ENCODE measurements at regions not wholly inside any gene's neighbourhood (a gene's known extent, or its start where the extent isn't known, plus 50 kb on each side); places are given as distances from the start of the nearest gene placed in this dataset.

- peaks cover 12% of the 10 kb centered on the region; the same call in 1 of the 2 replicates for H3K9me3 Mint-ChIP-seq
- no peaks in the 10 kb centered on the region for H3K36me3 Mint-ChIP-seq (ENCODE audit: low read depth)
- no peak overlapping the region for H3K27ac Mint-ChIP-seq
- H3K4me3 Mint-ChIP-seq, result no peak overlapping the region
- H3K27me3 Mint-ChIP-seq (ENCODE audit: insufficient read depth), result no peaks in the 10 kb centered on the region; the same call in 1 of the 2 replicates
- no peak for DNase-seq
- no peak for TF ChIP-seq CTCF (IDR thresholded peaks at IDR 0.05)
- H3K4me1 Mint-ChIP-seq (ENCODE audit: low read depth), result peaks cover 12% of the 10 kb centered on the region; the same call in 1 of the 2 replicates
These were observed 1500.9 kb upstream of the SLC10A2 start for GRCh38 chr13:104567114-104567513.

- no peak for TF ChIP-seq CTCF (IDR thresholded peaks at IDR 0.05)
- Mint-ChIP-seq H3K27ac (no peak overlapping the region), H3K27me3 (ENCODE audit: insufficient read depth) (no peaks in the 10 kb centered on the region; the same call in 1 of the 2 replicates), H3K9me3 (peaks cover 12% of the 10 kb centered on the region; the same call in 1 of the 2 replicates), H3K4me1 (ENCODE audit: low read depth) (no peaks in the 10 kb centered on the region; the same call in 1 of the 2 replicates), H3K36me3 (ENCODE audit: low read depth) (no peaks in the 10 kb centered on the region), H3K4me3 (no peak overlapping the region)
- no peak for DNase-seq
These were observed 1499.7 kb upstream of the SLC10A2 start for GRCh38 chr13:104565888-104566287.

- Mint-ChIP-seq H3K36me3 (ENCODE audit: low read depth) (no peaks in the 10 kb centered on the region; the same call in 1 of the 2 replicates), H3K4me1 (ENCODE audit: low read depth) (no peaks in the 10 kb centered on the region), H3K27me3 (ENCODE audit: insufficient read depth) (no peaks in the 10 kb centered on the region; the same call in 1 of the 2 replicates), H3K27ac (no peak overlapping the region), H3K4me3 (no peak overlapping the region), H3K9me3 (peaks cover 28% of the 10 kb centered on the region; the same call in 1 of the 2 replicates)
- no peak for DNase-seq
- TF ChIP-seq CTCF (IDR thresholded peaks at IDR 0.05), result no peak
These were observed 1487.7 kb upstream of the SLC10A2 start for GRCh38 chr13:104553896-104554295.

GRCh38 chr13:104553186-104553585 lies 1487.0 kb upstream of the SLC10A2 start:
- H3K36me3 Mint-ChIP-seq (ENCODE audit: low read depth), result no peaks in the 10 kb centered on the region; the same call in 1 of the 2 replicates
- H3K4me1 Mint-ChIP-seq (ENCODE audit: low read depth), result no peaks in the 10 kb centered on the region
- peaks cover 26% of the 10 kb centered on the region; the same call in 1 of the 2 replicates for H3K9me3 Mint-ChIP-seq
- TF ChIP-seq CTCF (IDR thresholded peaks at IDR 0.05), result no peak
- no peaks in the 10 kb centered on the region; the same call in 1 of the 2 replicates for H3K27me3 Mint-ChIP-seq (ENCODE audit: insufficient read depth)
- no peak overlapping the region for H3K27ac Mint-ChIP-seq
- DNase-seq, result no peak
- H3K4me3 Mint-ChIP-seq, result no peak overlapping the region

GRCh38 chr13:104534847-104535246 lies 1468.6 kb upstream of the SLC10A2 start:
- Mint-ChIP-seq H3K4me1 (ENCODE audit: low read depth) (no peaks in the 10 kb centered on the region), H3K36me3 (ENCODE audit: low read depth) (no peaks in the 10 kb centered on the region), H3K27me3 (ENCODE audit: insufficient read depth) (no peaks in the 10 kb centered on the region), H3K27ac (no peak overlapping the region), H3K4me3 (no peak overlapping the region), H3K9me3 (peaks cover 14% of the 10 kb centered on the region)
- peak; percentile 13; the same call in 1 of the 2 replicates for TF ChIP-seq CTCF (IDR thresholded peaks at IDR 0.05)
- no peak for DNase-seq
